ENCODE measurements at regions not wholly inside any gene's neighbourhood (a gene's known extent, or its start where the extent isn't known, plus 50 kb on each side); places are given as distances from the start of the nearest gene placed in this dataset.

DNA sequence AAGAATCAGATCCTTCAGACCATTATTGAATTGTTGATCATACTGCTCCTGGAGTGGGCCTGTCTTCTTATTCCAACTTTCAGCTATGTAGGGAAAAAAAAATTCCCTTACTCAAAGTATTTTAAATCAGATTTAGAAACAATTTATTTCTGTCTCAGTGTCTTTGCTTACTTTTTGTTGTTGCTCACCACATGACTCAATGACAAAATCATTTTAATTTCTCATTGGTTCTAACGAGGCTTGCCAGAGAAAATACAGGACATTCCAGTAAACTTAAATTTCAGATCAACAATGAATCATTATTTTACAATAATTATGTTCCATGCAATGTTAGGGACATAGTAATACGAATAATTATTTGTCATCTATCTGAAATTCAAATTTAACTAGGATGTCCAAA lies 748.5 kb upstream of the CBLB start:
- no peak for DNase-seq (ENCODE audit: low read depth)
- no peak overlapping the region for H3K4me3 ChIP-seq (ENCODE audit: low read depth, low read length)
- POLR2A ChIA-PET = no interaction called here
- H3K36me3 ChIP-seq (ENCODE audit: control insufficient read depth, insufficient read depth, low read length) = no peaks in the 10 kb centered on the region
- no peaks in the 10 kb centered on the region for H3K27me3 ChIP-seq (ENCODE audit: control insufficient read depth, insufficient read depth, low read length)
- CTCF ChIA-PET = no interaction called here
- TF ChIP-seq, protein P1, sequence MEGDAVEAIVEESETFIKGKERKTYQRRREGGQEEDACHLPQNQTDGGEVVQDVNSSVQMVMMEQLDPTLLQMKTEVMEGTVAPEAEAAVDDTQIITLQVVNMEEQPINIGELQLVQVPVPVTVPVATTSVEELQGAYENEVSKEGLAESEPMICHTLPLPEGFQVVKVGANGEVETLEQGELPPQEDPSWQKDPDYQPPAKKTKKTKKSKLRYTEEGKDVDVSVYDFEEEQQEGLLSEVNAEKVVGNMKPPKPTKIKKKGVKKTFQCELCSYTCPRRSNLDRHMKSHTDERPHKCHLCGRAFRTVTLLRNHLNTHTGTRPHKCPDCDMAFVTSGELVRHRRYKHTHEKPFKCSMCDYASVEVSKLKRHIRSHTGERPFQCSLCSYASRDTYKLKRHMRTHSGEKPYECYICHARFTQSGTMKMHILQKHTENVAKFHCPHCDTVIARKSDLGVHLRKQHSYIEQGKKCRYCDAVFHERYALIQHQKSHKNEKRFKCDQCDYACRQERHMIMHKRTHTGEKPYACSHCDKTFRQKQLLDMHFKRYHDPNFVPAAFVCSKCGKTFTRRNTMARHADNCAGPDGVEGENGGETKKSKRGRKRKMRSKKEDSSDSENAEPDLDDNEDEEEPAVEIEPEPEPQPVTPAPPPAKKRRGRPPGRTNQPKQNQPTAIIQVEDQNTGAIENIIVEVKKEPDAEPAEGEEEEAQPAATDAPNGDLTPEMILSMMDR (IDR thresholded peaks at IDR 0.05; ENCODE audit: insufficient read depth, low read depth, low read length) = no peak

DNA sequence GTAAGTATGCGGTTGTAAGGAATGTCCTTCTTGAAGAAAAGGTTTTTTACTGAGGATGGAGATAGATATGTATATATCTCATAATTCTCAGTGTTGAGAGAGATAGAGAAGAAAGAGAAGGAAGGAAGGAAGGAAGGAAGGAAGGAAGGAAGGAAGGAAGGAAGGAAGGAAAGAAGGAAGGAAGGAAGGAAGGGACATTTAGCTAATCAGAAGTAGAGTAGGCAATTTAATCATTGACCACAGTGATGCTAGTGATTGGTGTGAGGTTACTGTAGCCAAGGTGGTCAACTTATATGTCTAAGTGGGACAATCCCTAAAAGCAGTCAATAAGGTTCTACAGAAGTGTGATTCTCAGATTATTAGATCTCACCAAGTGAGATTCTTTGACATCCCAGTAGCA lies 751.8 kb upstream of the CBLB start:
- no peak for DNase-seq (ENCODE audit: low read depth)
- POLR2A ChIA-PET = no interaction called here
- Histone ChIP-seq H3K27me3 (ENCODE audit: control insufficient read depth, insufficient read depth, low read length) (no peaks in the 10 kb centered on the region), H3K36me3 (ENCODE audit: control insufficient read depth, insufficient read depth, low read length) (no peaks in the 10 kb centered on the region), H3K4me3 (ENCODE audit: low read depth, low read length) (no peak overlapping the region)
- TF ChIP-seq, protein P1 (IDR thresholded peaks at IDR 0.05; ENCODE audit: insufficient read depth, low read depth, low read length) = no peak
- CTCF ChIA-PET = no interaction called here

DNA sequence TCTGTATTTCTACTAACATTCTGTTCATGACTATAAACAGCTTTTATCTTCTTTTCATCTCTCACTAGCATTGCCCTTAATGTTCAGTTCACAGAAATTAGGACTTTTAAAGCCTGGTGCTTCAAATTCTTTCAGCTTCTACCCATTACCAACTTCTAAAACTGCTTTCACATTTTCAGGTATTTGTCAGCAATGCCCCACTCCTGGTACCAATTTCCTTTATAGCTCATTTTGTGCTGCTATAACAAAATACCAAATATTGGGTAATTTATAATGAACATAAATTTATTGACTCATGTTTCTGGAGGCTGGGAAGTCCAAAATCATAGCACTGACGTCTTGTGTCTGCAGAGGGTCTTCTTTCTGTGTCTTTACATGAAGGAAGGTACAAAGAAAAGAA lies 753.1 kb upstream of the CCDC54 start:
- ChIA-PET POLR2A (no interaction called here), CTCF (no interaction called here)
- DNase-seq (ENCODE audit: low read depth) = no peak
- H3K27me3 ChIP-seq (ENCODE audit: control insufficient read depth, insufficient read depth, low read length) = no peaks in the 10 kb centered on the region
- no peaks in the 10 kb centered on the region for H3K36me3 ChIP-seq (ENCODE audit: control insufficient read depth, insufficient read depth, low read length)
- TF ChIP-seq, protein P1 (IDR thresholded peaks at IDR 0.05; ENCODE audit: insufficient read depth, low read depth, low read length) = no peak
- H3K4me3 ChIP-seq (ENCODE audit: low read depth, low read length) = no peak overlapping the region

DNA sequence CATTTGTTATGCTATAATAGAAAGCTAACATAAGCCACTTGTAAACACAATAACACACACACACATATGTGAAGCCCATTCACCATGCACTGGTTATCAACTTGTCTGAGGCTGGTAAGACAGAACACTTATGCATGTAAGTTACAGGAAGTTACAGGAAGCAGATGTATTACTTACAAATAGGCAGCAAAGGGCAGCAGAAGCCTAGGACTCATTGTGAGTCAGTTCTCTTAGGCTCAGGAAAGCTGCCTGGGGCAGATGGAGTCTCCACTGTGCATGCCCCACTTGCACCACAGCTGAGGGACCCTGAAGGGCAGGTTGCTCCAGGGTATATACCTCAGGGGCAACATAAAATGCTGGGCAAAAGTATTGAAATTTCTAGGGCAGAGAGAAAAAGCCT lies 748.8 kb upstream of the CCDC54 start:
- DNase-seq (ENCODE audit: low read depth) = no peak
- no peak overlapping the region for H3K4me3 ChIP-seq (ENCODE audit: low read depth, low read length)
- no peaks in the 10 kb centered on the region for H3K36me3 ChIP-seq (ENCODE audit: control insufficient read depth, insufficient read depth, low read length)
- TF ChIP-seq, protein P1 (IDR thresholded peaks at IDR 0.05; ENCODE audit: insufficient read depth, low read depth, low read length) = no peak
- ChIA-PET POLR2A (interaction anchor here (0.6 kb wide), 1 partner anchor 777 kb away, joined by 3 read pairs; no protein-coding TSS in a partner anchor), CTCF (interaction anchor here (0.5 to 1.0 kb wide), 3 partner anchors 104 to 435 kb away, joined by 3 to 4 read pairs (median 3); no protein-coding TSS in a partner anchor)
- no peaks in the 10 kb centered on the region for H3K27me3 ChIP-seq (ENCODE audit: control insufficient read depth, insufficient read depth, low read length)

DNA sequence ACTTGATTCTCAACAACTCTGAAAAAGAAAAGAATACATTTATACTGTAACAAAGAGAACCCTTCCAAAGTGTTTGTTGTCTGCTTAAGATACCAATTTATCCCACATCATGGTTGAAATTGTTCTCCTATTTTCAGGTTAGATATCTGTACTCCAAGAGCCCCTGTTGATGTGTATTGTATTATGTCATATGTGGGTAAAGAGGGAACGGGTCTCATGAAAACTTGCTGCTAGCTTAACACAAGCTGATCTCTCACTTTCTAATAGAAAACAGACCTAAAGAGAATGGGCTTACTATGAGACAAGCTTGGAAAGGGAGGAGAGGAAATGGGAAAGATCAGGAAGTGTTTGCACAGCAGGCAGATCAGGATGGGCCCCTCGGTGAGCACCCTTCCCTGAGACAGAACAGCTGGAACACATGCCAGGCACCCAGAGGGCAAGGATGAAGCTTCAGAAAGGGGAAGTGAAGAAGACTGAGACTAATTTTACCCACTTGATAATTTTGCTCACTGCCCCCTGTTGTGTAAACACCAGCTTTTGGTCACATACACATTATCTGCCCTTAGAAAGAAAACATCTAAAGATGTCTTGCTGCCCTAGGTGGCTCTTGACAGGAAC lies 747.9 kb upstream of the CCDC54 start:
- ChIA-PET CTCF (interaction anchor here (1.0 kb wide), 2 partner anchors 233 to 434 kb away, joined by 3 read pairs; no protein-coding TSS in a partner anchor), POLR2A (no interaction called here)

More for the DNA sequence above, 747.9 kb upstream of the CCDC54 start:
- Histone ChIP-seq H3K4me3 (ENCODE audit: low read depth, low read length) (no peak overlapping the region), H3K27me3 (ENCODE audit: control insufficient read depth, insufficient read depth, low read length) (no peaks in the 10 kb centered on the region), H3K36me3 (ENCODE audit: control insufficient read depth, insufficient read depth, low read length) (no peaks in the 10 kb centered on the region)
- TF ChIP-seq, protein P1 (IDR thresholded peaks at IDR 0.05; ENCODE audit: insufficient read depth, low read depth, low read length) = no peak
- DNase-seq (ENCODE audit: low read depth) = no peak
